GM12878 (cell line): ENCODE measurements at regions not wholly inside any gene's neighbourhood (a gene's known extent, or its start where the extent isn't known, plus 50 kb on each side); places are given as distances from the start of the nearest gene placed in this dataset.
A peak's percentile ranks its signal among the peaks of the same experiment; 100 is the strongest.

Experiments
- ATAC-seq: fragments of 200-7000 bp; cut with Tn5 transposase; 3 replicates; pipeline ENCODE4 v1.9.1; 2020; ENCODE audit warnings: mild to moderate bottlenecking, moderate library complexity
- BruUV-seq: library from RNA; stranded (reverse); fragments of 400-500 nt; replicated peaks from 2 replicates; lab custom pipeline; 2021; lab: Mats Ljungman, UMichigan
- CTCF ChIA-PET: fragments of 300-600 bp; sonication (Branson Sonifier 250); formaldehyde crosslinking; extraction: SDS; loops from one replicate; lab custom pipeline; 2021; ENCODE audit warnings: inconsistent platforms; lab: Yijun Ruan, JAX
- POLR2A ChIA-PET: fragments of 350-600 bp; formaldehyde crosslinking; extraction: SDS; loops from one replicate; lab custom pipeline; 2021; ENCODE audit warnings: inconsistent platforms; lab: Charles Lee
- RAD21 ChIA-PET: fragments of 300-600 bp; sonication (Branson Sonifier 250); formaldehyde crosslinking; loops from one replicate; lab custom pipeline; 2023; ENCODE audit warnings: antibody characterized with exemption; ENCODE audit not compliant: unreplicated experiment; lab: Charles Lee
- SMC1A ChIA-PET: fragments of 300-600 bp; sonication (Branson Sonifier 250); formaldehyde crosslinking; loops from one replicate; lab custom pipeline; 2023; ENCODE audit not compliant: unreplicated experiment, uncharacterized antibody; lab: Charles Lee
- DNase-seq: peaks from one replicate; pipeline ENCODE4 v3.0.0-alpha.2; 2011; ENCODE audit warnings: low read depth, low spot score
- FAIRE-seq: peaks from 3 replicates; lab custom pipeline; 2011; peaks lifted over from hg19 to GRCh38; lab: Jason Lieb, UNC
- H2AFZ ChIP-seq: 2 replicates; pipeline ENCODE4 v1.6.0; 2011; ENCODE audit warnings: low read depth, low read length, control low read depth; ENCODE audit not compliant: control insufficient read depth
- H3K27ac ChIP-seq: 2 replicates; pipeline ENCODE4 v1.5.1; 2011; ENCODE audit warnings: control low read depth; ENCODE audit not compliant: control insufficient read depth, insufficient read depth
- H3K27me3 ChIP-seq, 2 experiments: replicated peaks in 1 of 2; 2 replicates each; pipeline versions ENCODE4 v1.6.0 to v1.6.1; 2011; ENCODE audit warnings: low read length in 1 of 2; ENCODE audit not compliant: control insufficient read depth in 2 of 2, insufficient read depth in 2 of 2
- H3K36me3 ChIP-seq, 2 experiments: 2 replicates each; pipeline ENCODE4 v1.5.1; 2011; ENCODE audit warnings: low read length in 1 of 2; ENCODE audit not compliant: control insufficient read depth in 2 of 2, insufficient read depth in 2 of 2
- H3K4me1 ChIP-seq: 2 replicates; pipeline ENCODE4 v1.6.1; 2011; ENCODE audit warnings: mild to moderate bottlenecking, low read length, moderate library complexity, mixed read lengths; ENCODE audit not compliant: control insufficient read depth, insufficient read depth
- H3K4me2 ChIP-seq: 2 replicates; pipeline ENCODE4 v1.6.0; 2011; ENCODE audit warnings: control low read depth; ENCODE audit not compliant: control insufficient read depth, insufficient read depth
- H3K4me3 ChIP-seq: fragments of 200-600 bp; sonication (generic); 2 replicates; pipeline ENCODE4 v1.5.1; 2016
- H3K79me2 ChIP-seq: 2 replicates; pipeline ENCODE4 v1.6.0; 2011; ENCODE audit warnings: low read length; ENCODE audit not compliant: control insufficient read depth, insufficient read depth
- H3K9ac ChIP-seq: 2 replicates; pipeline ENCODE4 v1.8.0; 2011; ENCODE audit warnings: low read length, control low read depth, mixed read lengths; ENCODE audit not compliant: control insufficient read depth, insufficient read depth
- H3K9me3 ChIP-seq: replicated peaks from 3 replicates; pipeline ENCODE4 v1.5.1; 2011; ENCODE audit warnings: mild to moderate bottlenecking, low read length; ENCODE audit not compliant: control insufficient read depth, insufficient read depth
- H4K20me1 ChIP-seq: 2 replicates; pipeline ENCODE4 v1.6.0; 2011; ENCODE audit not compliant: control insufficient read depth, insufficient read depth
- CREB1 ChIP-seq: IDR thresholded peaks from 2 replicates; pipeline ENCODE4 v1.6.1; 2012; ENCODE audit warnings: low read depth, mild to moderate bottlenecking, inconsistent platforms
- EED ChIP-seq: sonication (generic); IDR thresholded peaks from 2 replicates; pipeline ENCODE4 v1.6.1; 2016; ENCODE audit warnings: antibody characterized with exemption, low read depth
- IRF4 ChIP-seq: IDR thresholded peaks from 2 replicates; pipeline ENCODE4 v1.6.1; 2011; ENCODE audit warnings: low read depth, low read length
- KDM1A ChIP-seq: fragments of 200-600 bp; sonication (generic); IDR thresholded peaks from 2 replicates; pipeline ENCODE4 v1.6.1; 2016; ENCODE audit warnings: borderline replicate concordance
- LARP7 ChIP-seq: fragments of 450-650 bp; IDR thresholded peaks from 2 replicates; pipeline ENCODE4 v1.6.1; 2017; ENCODE audit warnings: mild to moderate bottlenecking
- NR2F1 ChIP-seq: fragments of 450-650 bp; conservative IDR thresholded peaks from 2 replicates; pipeline ENCODE4 v1.6.1; 2017; ENCODE audit warnings: mild to moderate bottlenecking
- SMAD1 ChIP-seq: fragments of 450-650 bp; IDR thresholded peaks from 2 replicates; pipeline ENCODE4 v1.6.1; 2018; ENCODE audit warnings: mild to moderate bottlenecking, low read depth; ENCODE audit not compliant: partially characterized antibody
- SMC3 ChIP-seq: IDR thresholded peaks from 2 replicates; pipeline ENCODE4 v1.6.1; 2011; ENCODE audit warnings: low read length, improper control_type of control experiment, borderline replicate concordance
- SRF ChIP-seq, 2 experiments: IDR thresholded peaks; 2 replicates each; pipeline ENCODE4 v1.6.1; 2011; ENCODE audit warnings: low read depth in 2 of 2, low read length in 2 of 2, mild to moderate bottlenecking in 1 of 2, moderate library complexity in 1 of 2
- TBL1XR1 ChIP-seq: IDR thresholded peaks from 2 replicates; pipeline ENCODE4 v1.6.1; 2012; ENCODE audit warnings: low read depth, low read length, improper control_type of control experiment
- YY1 ChIP-seq: IDR thresholded peaks from 2 replicates; pipeline ENCODE4 v1.6.1; 2011; ENCODE audit warnings: low read depth, mild to moderate bottlenecking, low read length
- ZNF24 ChIP-seq: fragments of 450-650 bp; IDR thresholded peaks from 2 replicates; pipeline ENCODE4 v1.6.1; 2017; ENCODE audit warnings: antibody characterized with exemption, mild to moderate bottlenecking
- WGBS: methylation state at CpG from one replicate; pipeline ENCODE4 v1.1.6; 2016; ENCODE audit warnings: low lambda C conversion rate; ENCODE audit not compliant: insufficient replicate concordance, insufficient coverage; ENCODE audit errors: missing lambda C conversion rate; 5-methylcytosine and 5-hydroxymethylcytosine counted together
- in situ Hi-C: fragments of 300-500 bp; cut with MboI; formaldehyde crosslinking; loops from 9 replicates; pipeline ENCODE4 v1.14.3; 2018; ENCODE audit warnings: mixed read lengths
- intact Hi-C: fragments of 100-400 bp; cut with micrococcal nuclease; formaldehyde crosslinking; loops from one replicate; pipeline ENCODE4 v1.14.2; 2022; ENCODE audit not compliant: unreplicated experiment
- TF ChIP-seq, protein P1 (sequence below): fragments of 450-650 bp; IDR thresholded peaks from 2 replicates; pipeline ENCODE4 v1.6.1; 2016; ENCODE audit warnings: mild to moderate bottlenecking
- TF ChIP-seq, protein P2 (sequence below): fragments of 450-650 bp; IDR thresholded peaks from 2 replicates; pipeline ENCODE4 v1.6.1; 2017; ENCODE audit warnings: mild to moderate bottlenecking, low read depth, inconsistent platforms; ENCODE audit not compliant: poor library complexity, severe bottlenecking
- TF ChIP-seq, protein P3 (sequence below): IDR thresholded peaks from 2 replicates; pipeline ENCODE4 v1.6.1; 2011; ENCODE audit warnings: mild to moderate bottlenecking, low read depth, low read length, moderate library complexity; ENCODE audit not compliant: insufficient replicate concordance
- TF ChIP-seq, protein P4 (sequence below), 3 experiments: IDR thresholded peaks in 2 of 3; conservative IDR thresholded peaks in 1 of 3; 2 replicates each; pipeline ENCODE4 v1.5.1; 2011; ENCODE audit warnings: low read depth in 3 of 3, low read length in 3 of 3, mild to moderate bottlenecking in 3 of 3, control low read depth in 2 of 3, moderate library complexity in 2 of 3, inconsistent platforms in 1 of 3, mixed read lengths in 1 of 3; ENCODE audit not compliant: control insufficient read depth in 2 of 3, insufficient read depth in 1 of 3; ENCODE audit errors: extremely low read depth in 1 of 3

DNA sequence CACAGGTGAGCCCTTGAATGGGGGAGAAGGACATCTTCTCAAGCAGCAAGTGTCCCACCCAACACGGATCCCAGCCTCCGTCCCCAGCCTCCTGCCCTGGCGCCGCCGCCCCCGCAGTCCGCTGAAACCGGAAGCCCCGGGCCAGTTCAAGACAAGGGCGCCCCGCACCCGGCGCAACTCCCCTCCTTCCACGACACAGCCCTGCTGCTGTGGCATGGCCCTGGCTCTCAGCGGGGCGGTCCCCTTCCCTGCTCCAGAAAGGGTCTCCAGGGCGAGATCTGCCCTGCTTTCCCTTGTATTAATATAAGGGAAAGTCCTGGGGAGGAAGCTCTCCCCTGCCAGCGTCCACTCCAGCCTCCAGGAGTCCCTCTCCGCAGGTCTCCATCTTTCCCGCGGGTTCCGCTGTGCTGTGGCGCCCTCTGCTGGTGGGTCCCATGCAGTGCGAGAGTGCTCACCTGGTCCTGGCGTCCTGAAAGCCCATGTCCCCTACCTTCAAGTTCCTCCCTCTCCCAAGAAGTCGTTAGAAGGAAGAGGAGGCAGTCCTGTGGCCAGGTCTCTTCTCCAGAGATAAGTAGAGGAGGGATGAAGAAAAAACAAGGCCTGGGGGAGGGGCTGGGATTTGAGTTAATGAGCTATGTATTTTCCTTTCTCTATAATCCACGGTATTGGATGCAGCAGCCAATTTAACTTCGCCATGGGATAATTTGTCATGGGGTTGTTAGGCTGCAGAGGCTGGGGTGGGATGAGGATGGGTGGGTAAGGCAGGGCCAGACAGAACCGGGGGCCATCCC is 176.0 kb downstream of the SMAD2 start:
- no TSS peak for BruUV-seq
- 34% methylated on average over 29 of the region's 29 CpGs for WGBS
- Histone ChIP-seq H3K27ac (no peak overlapping the region), H3K9me3 (no peaks in the 10 kb centered on the region; the same call in 1 of the 3 replicates), H3K36me3 (no peaks in the 10 kb centered on the region), H3K79me2 (no peaks in the 10 kb centered on the region), H4K20me1 (no peaks in the 10 kb centered on the region), H3K4me3 (no peak overlapping the region), H3K27me3 (no peaks in the 10 kb centered on the region; a peak in 1 of 4 replicates), H2AFZ (no peak overlapping the region), H3K9ac (no peak overlapping the region), H3K4me2 (no peak overlapping the region), H3K4me1 (no peaks in the 10 kb centered on the region)
- CTCF ChIA-PET = interaction anchor here (0.7 to 3.1 kb wide), 17 partner anchors 12 to 705 kb away, joined by 3 to 18 read pairs (median 4); no protein-coding TSS in a partner anchor
- POLR2A ChIA-PET = no interaction called here
- FAIRE-seq (no peak), DNase-seq (no peak), ATAC-seq (peak; percentile 85)
- SMC1A ChIA-PET = interaction anchor here (1.3 kb wide), 2 partner anchors 535 to 539 kb away, joined by 4 to 5 read pairs; no protein-coding TSS in a partner anchor
- intact Hi-C loops (no loop called here), in situ Hi-C loops (loop anchor here (5.0 kb wide), 1 partner anchor 652 kb away; no protein-coding TSS in a partner anchor)
- RAD21 ChIA-PET = interaction anchor here (0.6 to 1.0 kb wide), 2 partner anchors 99 to 158 kb away, joined by 3 read pairs; no protein-coding TSS in a partner anchor
- TF ChIP-seq NR2F1 (no peak), ZNF24 (no peak), IRF4 (no peak), KDM1A (no peak), SMC3 (peak; percentile 50; the same call in 1 of the 2 replicates), EED (no peak), TBL1XR1 (no peak), YY1 (peak; percentile 62), SMAD1 (no peak), CREB1 (no peak), LARP7 (no peak), SRF (IDR thresholded peaks at IDR 0.05; ENCODE audit: low read depth in 2 of 2, low read length in 2 of 2) (no peak)
- TF ChIP-seq, protein P1, sequence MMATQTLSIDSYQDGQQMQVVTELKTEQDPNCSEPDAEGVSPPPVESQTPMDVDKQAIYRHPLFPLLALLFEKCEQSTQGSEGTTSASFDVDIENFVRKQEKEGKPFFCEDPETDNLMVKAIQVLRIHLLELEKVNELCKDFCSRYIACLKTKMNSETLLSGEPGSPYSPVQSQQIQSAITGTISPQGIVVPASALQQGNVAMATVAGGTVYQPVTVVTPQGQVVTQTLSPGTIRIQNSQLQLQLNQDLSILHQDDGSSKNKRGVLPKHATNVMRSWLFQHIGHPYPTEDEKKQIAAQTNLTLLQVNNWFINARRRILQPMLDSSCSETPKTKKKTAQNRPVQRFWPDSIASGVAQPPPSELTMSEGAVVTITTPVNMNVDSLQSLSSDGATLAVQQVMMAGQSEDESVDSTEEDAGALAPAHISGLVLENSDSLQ = no peak
- TF ChIP-seq, protein P2, sequence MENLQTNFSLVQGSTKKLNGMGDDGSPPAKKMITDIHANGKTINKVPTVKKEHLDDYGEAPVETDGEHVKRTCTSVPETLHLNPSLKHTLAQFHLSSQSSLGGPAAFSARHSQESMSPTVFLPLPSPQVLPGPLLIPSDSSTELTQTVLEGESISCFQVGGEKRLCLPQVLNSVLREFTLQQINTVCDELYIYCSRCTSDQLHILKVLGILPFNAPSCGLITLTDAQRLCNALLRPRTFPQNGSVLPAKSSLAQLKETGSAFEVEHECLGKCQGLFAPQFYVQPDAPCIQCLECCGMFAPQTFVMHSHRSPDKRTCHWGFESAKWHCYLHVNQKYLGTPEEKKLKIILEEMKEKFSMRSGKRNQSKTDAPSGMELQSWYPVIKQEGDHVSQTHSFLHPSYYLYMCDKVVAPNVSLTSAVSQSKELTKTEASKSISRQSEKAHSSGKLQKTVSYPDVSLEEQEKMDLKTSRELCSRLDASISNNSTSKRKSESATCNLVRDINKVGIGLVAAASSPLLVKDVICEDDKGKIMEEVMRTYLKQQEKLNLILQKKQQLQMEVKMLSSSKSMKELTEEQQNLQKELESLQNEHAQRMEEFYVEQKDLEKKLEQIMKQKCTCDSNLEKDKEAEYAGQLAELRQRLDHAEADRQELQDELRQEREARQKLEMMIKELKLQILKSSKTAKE = no peak
- TF ChIP-seq, protein P3, sequence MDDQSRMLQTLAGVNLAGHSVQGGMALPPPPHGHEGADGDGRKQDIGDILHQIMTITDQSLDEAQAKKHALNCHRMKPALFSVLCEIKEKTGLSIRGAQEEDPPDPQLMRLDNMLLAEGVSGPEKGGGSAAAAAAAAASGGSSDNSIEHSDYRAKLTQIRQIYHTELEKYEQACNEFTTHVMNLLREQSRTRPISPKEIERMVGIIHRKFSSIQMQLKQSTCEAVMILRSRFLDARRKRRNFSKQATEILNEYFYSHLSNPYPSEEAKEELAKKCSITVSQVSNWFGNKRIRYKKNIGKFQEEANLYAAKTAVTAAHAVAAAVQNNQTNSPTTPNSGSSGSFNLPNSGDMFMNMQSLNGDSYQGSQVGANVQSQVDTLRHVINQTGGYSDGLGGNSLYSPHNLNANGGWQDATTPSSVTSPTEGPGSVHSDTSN = no peak
- TF ChIP-seq, protein P4, sequence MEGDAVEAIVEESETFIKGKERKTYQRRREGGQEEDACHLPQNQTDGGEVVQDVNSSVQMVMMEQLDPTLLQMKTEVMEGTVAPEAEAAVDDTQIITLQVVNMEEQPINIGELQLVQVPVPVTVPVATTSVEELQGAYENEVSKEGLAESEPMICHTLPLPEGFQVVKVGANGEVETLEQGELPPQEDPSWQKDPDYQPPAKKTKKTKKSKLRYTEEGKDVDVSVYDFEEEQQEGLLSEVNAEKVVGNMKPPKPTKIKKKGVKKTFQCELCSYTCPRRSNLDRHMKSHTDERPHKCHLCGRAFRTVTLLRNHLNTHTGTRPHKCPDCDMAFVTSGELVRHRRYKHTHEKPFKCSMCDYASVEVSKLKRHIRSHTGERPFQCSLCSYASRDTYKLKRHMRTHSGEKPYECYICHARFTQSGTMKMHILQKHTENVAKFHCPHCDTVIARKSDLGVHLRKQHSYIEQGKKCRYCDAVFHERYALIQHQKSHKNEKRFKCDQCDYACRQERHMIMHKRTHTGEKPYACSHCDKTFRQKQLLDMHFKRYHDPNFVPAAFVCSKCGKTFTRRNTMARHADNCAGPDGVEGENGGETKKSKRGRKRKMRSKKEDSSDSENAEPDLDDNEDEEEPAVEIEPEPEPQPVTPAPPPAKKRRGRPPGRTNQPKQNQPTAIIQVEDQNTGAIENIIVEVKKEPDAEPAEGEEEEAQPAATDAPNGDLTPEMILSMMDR (IDR thresholded peaks at IDR 0.05 in 2 of 3, conservative IDR thresholded peaks at IDR 0.05 in 1 of 3; ENCODE audit: control insufficient read depth in 2 of 3, extremely low read depth in 1 of 3, insufficient read depth in 1 of 3, low read depth in 3 of 3, low read length in 3 of 3) = peak; percentile 75 to 94 (median 94)
